ENCODE measurements at regions not wholly inside any gene's neighbourhood (a gene's known extent, or its start where the extent isn't known, plus 50 kb on each side); places are given as distances from the start of the nearest gene placed in this dataset.
"Not testable (repeated sequence)": the region's sequence is repeated elsewhere in the genome, so short reads cannot be mapped to it uniquely, and the experiment has no call there.

DNA sequence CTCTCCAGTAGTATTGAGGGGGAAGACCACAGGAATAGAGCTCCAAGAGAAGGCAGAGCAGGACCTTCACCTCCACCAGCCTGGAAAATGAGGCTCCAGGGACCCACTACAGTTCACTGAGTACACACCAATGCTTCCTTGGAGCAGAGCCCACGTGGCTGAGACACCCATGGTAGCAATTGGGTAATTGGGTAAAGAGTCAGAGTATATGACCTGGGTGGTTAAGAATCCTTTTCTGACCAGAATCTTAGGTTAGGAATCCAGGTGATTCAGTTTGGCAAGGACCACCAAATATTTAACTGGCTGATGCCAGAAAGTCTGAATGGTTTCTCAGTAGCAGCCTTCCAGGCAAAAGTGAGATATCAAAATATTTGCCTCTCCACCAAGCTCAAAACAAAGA is 107.7 kb downstream of the MDH1 start:
- no peak for DNase-seq (ENCODE audit: low read depth)

- no peak for DNase-seq (ENCODE audit: low read depth)
These were observed 108.4 kb downstream of the MDH1 start for GRCh38 chr2:63697160-63697559.

DNA sequence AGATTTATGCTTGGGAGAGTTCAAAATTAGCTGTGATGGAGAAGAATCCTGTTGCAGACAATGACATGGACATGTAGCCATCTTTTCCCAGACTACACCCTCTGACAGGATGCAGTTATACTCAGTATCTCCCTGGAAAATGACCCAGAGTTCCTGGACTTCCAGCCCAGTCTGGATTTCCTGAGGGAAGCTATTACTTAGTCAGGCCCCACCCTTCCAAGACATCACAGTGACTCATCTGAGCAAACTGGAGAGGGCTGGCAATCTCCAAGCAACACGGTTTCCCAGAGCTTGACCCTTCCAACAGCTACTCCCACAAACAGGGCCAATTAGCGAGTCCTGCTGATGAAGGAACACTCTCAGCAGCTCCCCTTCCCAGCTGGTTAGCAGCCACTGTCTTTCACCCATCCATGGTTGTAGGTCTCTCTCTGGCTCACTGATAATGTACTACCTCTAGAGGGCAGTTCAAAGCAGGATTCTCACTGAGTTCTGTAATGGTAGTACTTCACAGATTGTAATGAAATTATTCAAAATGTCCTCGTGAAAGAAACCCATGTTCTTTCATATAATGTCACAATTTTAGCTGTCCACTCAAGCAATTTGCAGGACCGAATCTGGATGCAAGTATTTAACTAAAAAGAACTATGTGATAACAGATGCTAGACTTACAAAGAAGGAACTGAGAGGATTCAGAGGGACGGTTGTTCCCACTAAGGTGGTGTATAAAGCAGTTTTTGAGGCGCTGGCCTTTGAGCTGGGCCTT is 110.2 kb downstream of the MDH1 start:
- peak; percentile 84 for DNase-seq (ENCODE audit: low read depth)

DNA sequence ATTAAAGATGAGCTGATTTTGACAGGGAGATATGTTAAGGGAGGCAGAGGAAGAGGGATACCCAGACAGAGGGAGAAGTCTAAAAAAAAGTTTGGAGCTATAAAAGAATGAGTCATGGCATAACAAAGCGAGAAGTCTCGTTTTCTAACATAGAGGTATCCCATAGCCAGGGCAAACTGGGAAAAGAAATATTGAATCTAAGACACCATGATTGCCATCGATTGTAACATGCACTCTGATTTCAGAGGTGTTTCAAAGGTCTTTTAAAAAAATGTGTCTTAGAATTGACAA is 110.7 kb downstream of the MDH1 start:
- DNase-seq (ENCODE audit: low read depth) = no peak

GRCh38 chr2:63700271-63700670 is 111.5 kb downstream of the MDH1 start:
- no peak for DNase-seq (ENCODE audit: low read depth)

DNA sequence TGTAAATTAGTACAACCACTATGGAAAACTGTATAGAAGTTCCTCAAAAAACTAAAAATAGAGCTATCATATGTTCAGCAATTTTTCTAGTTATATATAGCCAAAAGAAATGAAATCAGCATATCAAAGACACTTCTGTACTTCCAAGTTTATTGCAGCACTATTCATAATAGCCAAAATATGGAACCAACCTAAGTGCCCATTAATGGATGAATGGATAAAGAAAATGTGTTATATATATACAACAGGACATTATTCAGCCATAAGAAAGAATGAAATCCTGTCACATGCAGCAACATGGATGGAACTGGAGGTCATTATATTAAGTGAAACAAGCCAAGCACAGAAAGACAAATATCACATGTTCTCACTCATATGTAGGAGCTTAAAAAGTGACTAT is 112.6 kb downstream of the MDH1 start:
- DNase-seq (ENCODE audit: low read depth) = no peak

GRCh38 chr2:63706084-63706483 is 117.3 kb downstream of the MDH1 start:
- DNase-seq (ENCODE audit: low read depth) = not testable (repeated sequence)

GRCh38 chr2:63710732-63711131 is 122.0 kb downstream of the MDH1 start:
- DNase-seq (ENCODE audit: low read depth) = no peak

- DNase-seq (ENCODE audit: low read depth) = peak; percentile 73
These were observed 124.0 kb downstream of the MDH1 start for GRCh38 chr2:63712748-63713147.

- no peak for DNase-seq (ENCODE audit: low read depth)
These were observed 125.5 kb upstream of the UGP2 start for GRCh38 chr2:63716146-63716545.

- DNase-seq (ENCODE audit: low read depth) = no peak
These were observed 122.6 kb upstream of the UGP2 start for GRCh38 chr2:63719052-63719451.

GRCh38 chr2:63721082-63721424 is 120.6 kb upstream of the UGP2 start:
- DNase-seq (ENCODE audit: low read depth) = no peak

- not testable (repeated sequence) for DNase-seq (ENCODE audit: low read depth)
These were observed 119.4 kb upstream of the UGP2 start for GRCh38 chr2:63722284-63722683.

DNA sequence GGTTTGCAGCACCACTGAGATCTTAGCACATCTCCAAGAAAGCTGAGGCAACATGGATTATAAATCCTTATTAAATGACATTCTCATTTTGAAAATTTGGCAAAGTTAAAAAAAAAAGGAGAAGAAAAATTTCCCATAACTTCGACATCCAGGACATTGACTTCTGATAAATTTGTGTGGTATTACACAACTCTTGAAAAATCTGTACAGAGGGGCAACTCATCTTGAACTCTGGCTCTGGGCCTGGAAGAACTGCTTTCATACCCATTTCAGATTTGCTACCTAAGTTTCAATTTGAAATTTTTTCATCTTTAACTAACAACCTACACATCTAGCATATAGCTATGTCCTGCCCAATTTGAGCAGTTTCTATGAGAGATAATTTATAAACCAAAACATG is 118.0 kb upstream of the UGP2 start:
- peak; percentile 26 for DNase-seq (ENCODE audit: low read depth)

DNA sequence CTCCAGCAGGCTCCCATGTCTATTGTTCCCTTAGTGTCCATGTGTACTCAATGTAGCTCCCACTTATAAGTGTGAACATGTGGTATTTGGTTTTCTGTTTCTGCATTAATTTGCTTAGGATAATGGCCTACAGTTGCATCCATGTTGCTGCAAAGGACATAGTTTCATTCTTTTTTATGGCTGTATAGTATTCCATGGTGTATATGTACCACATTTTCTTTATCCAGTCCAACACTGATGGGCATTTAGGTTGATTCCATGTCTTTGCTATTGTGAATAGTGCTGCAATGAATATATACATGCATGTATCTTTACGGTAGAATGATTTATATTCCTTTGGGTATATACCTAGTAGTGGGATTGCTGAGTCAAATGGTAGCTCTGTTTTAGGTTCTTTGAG is 116.5 kb upstream of the UGP2 start:
- not testable (repeated sequence) for DNase-seq (ENCODE audit: low read depth)

DNA sequence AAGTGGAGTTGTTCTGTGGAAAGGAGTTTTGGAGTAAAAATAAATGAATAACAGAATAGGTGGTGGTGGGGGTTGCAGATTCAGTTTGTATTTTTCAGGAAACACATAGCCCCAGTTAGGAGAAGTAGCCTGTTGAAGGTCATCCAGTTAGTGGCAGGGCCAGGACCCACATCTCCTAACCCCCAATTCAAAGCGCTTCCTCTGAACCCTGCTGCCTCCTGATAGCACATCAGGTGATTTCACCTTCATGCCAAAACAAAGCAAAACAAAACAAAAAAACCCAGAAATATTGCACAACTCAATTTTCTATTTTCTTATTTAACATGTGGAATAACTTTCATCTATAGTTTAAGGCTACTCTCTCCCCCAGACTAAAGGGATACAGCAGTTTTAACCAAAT is 112.3 kb upstream of the UGP2 start:
- no peak for DNase-seq (ENCODE audit: low read depth)

GRCh38 chr2:63729831-63730230 is 111.9 kb upstream of the UGP2 start:
- no peak for DNase-seq (ENCODE audit: low read depth)

DNA sequence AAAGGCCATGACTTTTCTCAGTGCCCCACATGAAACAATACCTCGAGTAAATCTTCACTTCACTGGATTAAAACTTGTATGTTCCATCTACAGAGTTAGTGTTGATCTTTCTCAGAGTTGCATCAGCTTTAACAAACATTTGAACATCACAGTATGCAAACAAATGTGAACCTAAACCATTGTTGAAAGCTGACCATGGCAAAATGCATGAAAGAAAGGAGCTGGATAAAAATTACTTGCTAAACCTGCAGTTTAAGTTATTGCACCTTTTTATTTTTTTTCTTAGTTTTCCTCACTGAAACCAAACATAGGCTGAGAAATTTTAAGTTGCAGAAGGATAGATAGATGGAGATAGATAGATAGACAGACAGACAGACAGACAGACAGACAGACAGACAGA is 107.2 kb upstream of the UGP2 start:
- peak; percentile 78 for DNase-seq (ENCODE audit: low read depth)

DNA sequence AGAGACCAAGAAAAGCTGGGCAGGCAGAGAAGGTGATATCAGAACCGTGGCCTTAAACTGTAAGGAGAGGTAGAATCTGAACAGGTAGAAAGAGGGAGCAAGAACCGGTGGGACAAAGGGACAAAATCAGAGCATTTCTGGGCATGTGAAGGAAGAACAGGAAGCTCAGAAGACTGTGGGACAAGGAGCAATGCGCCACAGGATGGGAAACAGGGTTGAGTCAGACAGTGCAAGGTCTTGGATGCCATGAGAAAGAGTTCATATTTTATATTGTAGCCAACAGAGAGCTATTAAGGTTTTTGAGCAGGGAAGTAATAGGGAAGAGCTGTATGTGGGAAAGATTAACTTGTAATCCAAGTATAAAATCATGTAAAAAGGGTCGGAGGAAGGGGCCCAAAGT is 106.4 kb upstream of the UGP2 start:
- no peak for DNase-seq (ENCODE audit: low read depth)

- DNase-seq (ENCODE audit: low read depth) = no peak
These were observed 105.8 kb upstream of the UGP2 start for GRCh38 chr2:63735931-63736330.

DNA sequence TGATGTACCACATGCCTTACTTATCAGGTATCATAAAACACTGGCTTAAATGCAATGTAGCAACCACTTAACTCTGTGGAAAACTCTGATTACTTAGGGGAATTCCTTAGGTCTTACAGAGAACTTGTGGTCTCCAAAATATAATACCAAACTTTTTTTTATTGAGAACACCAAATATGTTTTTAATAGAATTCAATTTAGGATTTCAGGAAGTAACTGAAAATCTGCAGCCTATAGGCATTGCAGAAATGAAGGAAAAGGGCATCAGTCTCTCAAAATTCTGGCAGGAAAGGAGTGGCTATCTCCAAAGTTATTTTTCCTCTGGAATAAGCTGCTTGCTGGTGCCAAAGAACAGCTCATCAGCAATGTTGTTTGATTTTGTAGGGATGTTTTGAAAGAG is 105.3 kb upstream of the UGP2 start:
- DNase-seq (ENCODE audit: low read depth) = peak; percentile 54

- DNase-seq (ENCODE audit: low read depth) = no peak
These were observed 104.5 kb upstream of the UGP2 start for GRCh38 chr2:63737081-63737751.

- no peak for DNase-seq (ENCODE audit: low read depth)
These were observed 103.7 kb upstream of the UGP2 start for GRCh38 chr2:63738019-63738418.

GRCh38 chr2:63739180-63739579 is 102.5 kb upstream of the UGP2 start:
- not testable (repeated sequence) for DNase-seq (ENCODE audit: low read depth)
